ENCODE measurements at regions not wholly inside any gene's neighbourhood (a gene's known extent, or its start where the extent isn't known, plus 50 kb on each side); places are given as distances from the start of the nearest gene placed in this dataset.

GRCh38 chr14:34180869-34181268 lies 230.0 kb upstream of the EGLN3 start:
- TF ChIP-seq CTCF (IDR thresholded peaks at IDR 0.05) (no peak), POLR2A (IDR thresholded peaks at IDR 0.05) (no peak)
